Endothelial cell of umbilical vein (primary cell): ENCODE measurements at regions not wholly inside any gene's neighbourhood (a gene's known extent, or its start where the extent isn't known, plus 50 kb on each side); places are given as distances from the start of the nearest gene placed in this dataset.

Experiments used
- BruUV-seq: library from RNA; stranded (reverse); fragments of 400-500 nt; replicated peaks from 2 replicates; lab custom pipeline; 2021; lab: Mats Ljungman, UMichigan
- CTCF ChIA-PET: fragments of 300-600, 350-600 bp; sonication (Branson Sonifier 250); formaldehyde crosslinking; loops from one replicate; lab custom pipeline; 2021; ENCODE audit warnings: antibody characterized with exemption, inconsistent platforms; lab: Charles Lee
- POLR2A ChIA-PET: fragments of 300-600, 350-600 bp; sonication (Branson Sonifier 250); formaldehyde crosslinking; loops from one replicate; lab custom pipeline; 2021; ENCODE audit warnings: antibody characterized with exemption, inconsistent platforms; lab: Charles Lee
- DNase-seq: peaks from one replicate; pipeline ENCODE4 v3.0.0-alpha.2; 2011; ENCODE audit warnings: low read depth, low spot score
- FAIRE-seq: peaks from 2 replicates; lab custom pipeline; 2011; peaks lifted over from hg19 to GRCh38; lab: Jason Lieb, UNC
- H2AFZ ChIP-seq: 2 replicates; pipeline ENCODE4 v1.6.0; 2012; ENCODE audit warnings: low read depth, low read length, control low read depth, inconsistent platforms
- H3K27ac ChIP-seq: 2 replicates; pipeline ENCODE4 v1.5.1; 2011; ENCODE audit warnings: low read depth, mild to moderate bottlenecking, control low read depth, low read length, moderate library complexity; ENCODE audit not compliant: insufficient read depth
- H3K27me3 ChIP-seq, 2 experiments: 2 replicates each; pipeline versions ENCODE4 v1.6.0 to v1.6.1; 2011; ENCODE audit warnings: low read length in 2 of 2, mixed read lengths in 1 of 2; ENCODE audit not compliant: control insufficient read depth in 2 of 2, insufficient read depth in 2 of 2
- H3K36me3 ChIP-seq, 2 experiments: 2 replicates in 1 of 2; 3 replicates in 1 of 2; pipeline ENCODE4 v1.5.1; 2011; ENCODE audit warnings: low read length in 2 of 2, mild to moderate bottlenecking in 1 of 2, moderate library complexity in 1 of 2; ENCODE audit not compliant: control insufficient read depth in 2 of 2, insufficient read depth in 2 of 2; ENCODE audit errors: extremely low read depth in 1 of 2
- H3K4me1 ChIP-seq: 3 replicates; pipeline ENCODE4 v1.5.1; 2011; ENCODE audit warnings: mild to moderate bottlenecking, low read length; ENCODE audit not compliant: control insufficient read depth, insufficient read depth; ENCODE audit errors: extremely low read depth
- H3K4me2 ChIP-seq: 2 replicates; pipeline ENCODE4 v1.6.1; 2011; ENCODE audit warnings: low read length, control low read depth, mixed read lengths; ENCODE audit not compliant: insufficient read depth
- H3K4me3 ChIP-seq, 3 experiments: fragments of 200-600 bp in 1 of 3; sonication (generic), shearing (Covaris generic) in 1 of 3; replicated peaks in 1 of 3; 2 replicates each; pipeline ENCODE4 v1.5.1; 2011 to 2016; ENCODE audit warnings: control low read depth in 3 of 3, low read length in 3 of 3, mild to moderate bottlenecking in 2 of 3, inconsistent platforms in 1 of 3, low read depth in 1 of 3, moderate library complexity in 1 of 3; ENCODE audit not compliant: insufficient read depth in 1 of 3
- H3K79me2 ChIP-seq: 2 replicates; pipeline ENCODE4 v1.6.0; 2012; ENCODE audit warnings: low read length, inconsistent platforms; ENCODE audit not compliant: control insufficient read depth, insufficient read depth
- H3K9ac ChIP-seq: replicated peaks from 2 replicates; pipeline ENCODE3; 2011; ENCODE audit warnings: low read length, control low read depth; ENCODE audit not compliant: insufficient read depth; ENCODE audit errors: extremely low read depth
- H3K9me1 ChIP-seq: replicated peaks from 3 replicates; pipeline ENCODE4 v1.6.0; 2011; ENCODE audit warnings: mild to moderate bottlenecking, low read length; ENCODE audit not compliant: control insufficient read depth, insufficient read depth; ENCODE audit errors: extremely low read depth
- H3K9me3 ChIP-seq: replicated peaks from 2 replicates; pipeline ENCODE4 v1.5.1; 2012; ENCODE audit warnings: low read length, inconsistent platforms; ENCODE audit not compliant: control insufficient read depth, insufficient read depth
- H4K20me1 ChIP-seq: replicated peaks from 2 replicates; pipeline ENCODE3; 2011; ENCODE audit warnings: mild to moderate bottlenecking, low read length; ENCODE audit not compliant: control insufficient read depth, insufficient read depth; ENCODE audit errors: extremely low read depth
- EZH2 ChIP-seq: IDR thresholded peaks from 2 replicates; pipeline ENCODE4 v1.6.1; 2012; ENCODE audit warnings: borderline replicate concordance, low read depth, mild to moderate bottlenecking, moderate library complexity, low read length, inconsistent platforms; ENCODE audit not compliant: severe bottlenecking
- FOS ChIP-seq: IDR thresholded peaks from 2 replicates; pipeline ENCODE4 v1.6.1; 2011; ENCODE audit warnings: mild to moderate bottlenecking, low read length, moderate library complexity, borderline replicate concordance; ENCODE audit not compliant: insufficient read depth
- GATA2 ChIP-seq: IDR thresholded peaks from 2 replicates; pipeline ENCODE4 v1.7.0; 2011; ENCODE audit warnings: low read depth, mild to moderate bottlenecking, moderate library complexity, mixed read lengths, low read length; ENCODE audit not compliant: insufficient read length, insufficient read depth
- JUN ChIP-seq: IDR thresholded peaks from 2 replicates; pipeline ENCODE4 v1.6.1; 2011; ENCODE audit warnings: borderline replicate concordance, low read depth; ENCODE audit not compliant: insufficient read length, insufficient read depth
- MAX ChIP-seq: IDR thresholded peaks from 2 replicates; pipeline ENCODE4 v1.6.1; 2011; ENCODE audit not compliant: insufficient read depth, insufficient read length
- MYC ChIP-seq: IDR thresholded peaks from one replicate; pipeline ENCODE4 v1.6.1; 2011; ENCODE audit warnings: mild to moderate bottlenecking, low read depth, low read length
- POLR2A ChIP-seq: IDR thresholded peaks from 2 replicates; pipeline ENCODE4 v1.6.1; 2012; ENCODE audit warnings: low read depth, mild to moderate bottlenecking, control low read depth, low read length
- POLR2AphosphoS5 ChIP-seq: IDR thresholded peaks from 2 replicates; pipeline ENCODE4 v1.6.1; 2012; ENCODE audit warnings: low read depth, mild to moderate bottlenecking, control low read depth, low read length, moderate library complexity; ENCODE audit not compliant: insufficient read depth
- dilution Hi-C: fragments of 300-500 bp; cut with MboI; formaldehyde crosslinking; loops from one replicate; pipeline ENCODE4 v1.15.0; 2019; ENCODE audit warnings: low sequenced_read_pairs; ENCODE audit not compliant: extremely low pct_ligation_motif_present
- intact Hi-C: fragments of 100-400 bp; cut with micrococcal nuclease; formaldehyde crosslinking; loops from one replicate; pipeline ENCODE4 v1.10.0; 2022
- TF ChIP-seq, protein P1 (sequence below), 2 donors: IDR thresholded peaks; 1 replicate in 1 of 2; 2 replicates in 1 of 2; pipeline ENCODE4 v1.5.1; 2011; ENCODE audit warnings: low read length in 2 of 2, mild to moderate bottlenecking in 2 of 2, moderate library complexity in 2 of 2, control low read depth in 1 of 2, inconsistent platforms in 1 of 2, low read depth in 1 of 2; ENCODE audit not compliant: insufficient read depth in 1 of 2; ENCODE audit errors: extremely low read depth in 1 of 2

GRCh38 chr11:26263769-26264168 is 68.2 kb upstream of the ANO3 start:
- Histone ChIP-seq H4K20me1 (no peaks in the 10 kb centered on the region), H3K4me3 (no peak overlapping the region), H3K9me3 (no peaks in the 10 kb centered on the region), H3K79me2 (no peaks in the 10 kb centered on the region), H3K4me1 (no peaks in the 10 kb centered on the region), H3K27me3 (no peaks in the 10 kb centered on the region), H3K9ac (no peak overlapping the region), H3K27ac (no peak overlapping the region), H3K36me3 (no peaks in the 10 kb centered on the region), H3K4me2 (no peak overlapping the region), H3K9me1 (no peaks in the 10 kb centered on the region), H2AFZ (no peak overlapping the region)
- dilution Hi-C loops, result no loop called here
- BruUV-seq, result no TSS peak
- ChIA-PET POLR2A (no interaction called here), CTCF (interaction anchor here (0.7 to 2.2 kb wide), 7 partner anchors 9 to 282 kb away, joined by 3 to 8 read pairs (median 4); no protein-coding TSS in a partner anchor)
- FAIRE-seq, result no peak
- intact Hi-C loops, result no loop called here
- TF ChIP-seq POLR2AphosphoS5 (no peak), GATA2 (no peak), MAX (no peak), POLR2A (no peak), MYC (no peak), JUN (no peak), EZH2 (no peak), FOS (no peak)
- TF ChIP-seq, protein P1, sequence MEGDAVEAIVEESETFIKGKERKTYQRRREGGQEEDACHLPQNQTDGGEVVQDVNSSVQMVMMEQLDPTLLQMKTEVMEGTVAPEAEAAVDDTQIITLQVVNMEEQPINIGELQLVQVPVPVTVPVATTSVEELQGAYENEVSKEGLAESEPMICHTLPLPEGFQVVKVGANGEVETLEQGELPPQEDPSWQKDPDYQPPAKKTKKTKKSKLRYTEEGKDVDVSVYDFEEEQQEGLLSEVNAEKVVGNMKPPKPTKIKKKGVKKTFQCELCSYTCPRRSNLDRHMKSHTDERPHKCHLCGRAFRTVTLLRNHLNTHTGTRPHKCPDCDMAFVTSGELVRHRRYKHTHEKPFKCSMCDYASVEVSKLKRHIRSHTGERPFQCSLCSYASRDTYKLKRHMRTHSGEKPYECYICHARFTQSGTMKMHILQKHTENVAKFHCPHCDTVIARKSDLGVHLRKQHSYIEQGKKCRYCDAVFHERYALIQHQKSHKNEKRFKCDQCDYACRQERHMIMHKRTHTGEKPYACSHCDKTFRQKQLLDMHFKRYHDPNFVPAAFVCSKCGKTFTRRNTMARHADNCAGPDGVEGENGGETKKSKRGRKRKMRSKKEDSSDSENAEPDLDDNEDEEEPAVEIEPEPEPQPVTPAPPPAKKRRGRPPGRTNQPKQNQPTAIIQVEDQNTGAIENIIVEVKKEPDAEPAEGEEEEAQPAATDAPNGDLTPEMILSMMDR (IDR thresholded peaks at IDR 0.05; ENCODE audit: extremely low read depth in 1 of 2, insufficient read depth in 1 of 2, low read depth in 1 of 2, low read length in 2 of 2), result no peak
- DNase-seq, result no peak
